ACHN (cell line): ENCODE measurements at regions not wholly inside any gene's neighbourhood (a gene's known extent, or its start where the extent isn't known, plus 50 kb on each side); places are given as distances from the start of the nearest gene placed in this dataset.
"Not testable (repeated sequence)": the region's sequence is repeated elsewhere in the genome, so short reads cannot be mapped to it uniquely, and the experiment has no call there.

Experiments
- DNase-seq: peaks from one replicate; pipeline ENCODE4 v3.0.0-alpha.2; 2015
- in situ Hi-C: cut with HindIII; loops from 2 replicates; pipeline ENCODE4 v1.10.0; 2017; ENCODE audit warnings: low sequenced_read_pairs, low pct_ligation_motif_present, low pct_unique_long_range_greater_than_20kb

DNA sequence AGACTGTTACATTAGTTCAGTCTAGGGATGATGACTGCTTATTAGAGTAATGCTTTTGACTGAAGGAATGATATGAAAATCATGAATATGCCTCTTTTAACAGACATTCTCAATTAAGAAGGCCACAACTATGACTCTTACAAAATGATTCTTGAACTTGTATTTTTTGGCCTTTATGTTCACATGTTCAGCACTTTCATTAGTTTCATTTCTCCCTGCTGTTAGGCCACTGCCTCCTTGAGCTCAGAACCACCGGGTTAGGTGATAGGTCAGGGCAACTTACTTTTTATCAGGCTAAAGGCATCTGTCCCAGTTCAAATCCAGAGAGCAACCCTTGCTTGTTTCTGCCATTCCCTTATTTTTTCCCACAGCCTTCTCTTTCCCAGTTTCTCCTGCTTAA, 235.2 kb upstream of the ELL2 start:
- DNase-seq = no peak
- in situ Hi-C loops = no loop called here

DNA sequence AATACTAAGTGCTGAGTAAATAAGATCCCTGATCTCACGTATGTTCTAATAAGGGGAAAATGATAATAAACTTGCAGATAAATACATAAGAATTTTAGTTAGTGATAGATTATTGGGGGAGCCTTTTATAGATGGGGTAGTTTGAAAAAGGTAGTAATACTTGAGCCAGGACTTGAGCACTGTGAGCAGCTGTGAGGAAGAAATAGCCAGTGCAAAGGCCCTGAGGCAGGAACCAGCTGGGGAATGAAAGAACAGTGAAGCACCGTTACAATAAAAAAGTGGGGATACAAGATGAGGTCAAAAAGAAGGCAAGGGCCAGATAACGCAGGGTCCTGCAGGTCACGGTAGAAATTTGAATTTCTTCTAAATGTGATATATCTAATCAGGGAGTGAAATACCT, 234.8 kb upstream of the ELL2 start:
- DNase-seq = no peak
- in situ Hi-C loops = no loop called here

DNA sequence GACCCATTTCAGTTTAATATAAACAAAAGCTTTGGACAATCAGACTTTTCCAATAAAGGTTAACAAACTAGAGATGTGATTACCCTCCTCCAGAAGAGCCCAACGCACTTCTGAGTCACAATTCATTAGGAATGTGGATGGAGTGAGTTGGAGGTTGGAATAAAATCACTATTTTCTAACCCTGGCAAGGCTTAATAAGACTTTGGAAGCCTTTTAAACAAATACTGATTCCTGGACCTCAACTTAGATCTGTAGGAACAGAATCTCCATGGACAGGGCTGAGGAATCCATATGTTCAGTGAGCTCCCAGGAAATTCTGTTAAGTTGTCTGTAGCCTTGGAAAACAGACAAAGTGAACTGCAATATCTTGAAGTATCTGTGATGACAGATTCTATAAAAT, 233.5 kb upstream of the ELL2 start:
- DNase-seq = no peak
- in situ Hi-C loops = no loop called here

DNA sequence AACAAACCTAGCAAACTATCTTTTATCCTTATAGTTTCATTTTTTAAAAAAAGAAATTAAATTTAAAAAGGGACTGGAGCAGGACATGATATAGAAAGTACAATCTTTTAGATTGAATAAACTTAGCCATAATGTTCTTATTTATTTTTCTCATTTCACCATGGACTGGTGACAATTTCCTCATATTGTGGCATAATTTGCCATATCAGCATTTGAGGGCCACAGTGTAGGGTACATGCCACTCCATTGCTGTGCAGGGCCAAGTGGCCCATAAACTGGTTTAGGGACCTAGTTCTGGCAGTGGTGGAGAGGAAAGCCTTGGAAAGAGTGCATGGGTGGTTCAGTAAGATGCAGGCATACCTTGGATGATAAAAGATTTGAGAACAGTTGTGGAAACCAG, 232.9 kb upstream of the ELL2 start:
- in situ Hi-C loops = no loop called here
- no peak for DNase-seq

DNA sequence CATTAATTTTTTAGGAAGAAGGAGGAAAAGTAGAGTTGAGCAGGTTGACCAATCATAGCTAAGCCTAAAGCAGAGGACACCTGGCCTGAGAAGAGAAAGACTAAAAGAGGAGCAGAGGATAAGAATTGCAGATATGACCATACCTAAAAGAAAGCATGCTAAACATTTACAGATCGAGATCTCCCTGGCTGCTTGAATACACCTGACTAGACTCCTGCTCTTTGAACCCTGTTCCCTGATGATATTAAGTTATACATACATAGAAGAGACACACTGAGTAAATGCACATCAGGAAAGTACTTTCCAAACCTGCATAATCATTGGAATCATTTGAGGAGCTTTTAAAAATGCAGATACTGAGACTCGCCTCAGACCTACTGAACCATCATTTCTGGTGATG, 232.3 kb upstream of the ELL2 start:
- in situ Hi-C loops = no loop called here
- no peak for DNase-seq

DNA sequence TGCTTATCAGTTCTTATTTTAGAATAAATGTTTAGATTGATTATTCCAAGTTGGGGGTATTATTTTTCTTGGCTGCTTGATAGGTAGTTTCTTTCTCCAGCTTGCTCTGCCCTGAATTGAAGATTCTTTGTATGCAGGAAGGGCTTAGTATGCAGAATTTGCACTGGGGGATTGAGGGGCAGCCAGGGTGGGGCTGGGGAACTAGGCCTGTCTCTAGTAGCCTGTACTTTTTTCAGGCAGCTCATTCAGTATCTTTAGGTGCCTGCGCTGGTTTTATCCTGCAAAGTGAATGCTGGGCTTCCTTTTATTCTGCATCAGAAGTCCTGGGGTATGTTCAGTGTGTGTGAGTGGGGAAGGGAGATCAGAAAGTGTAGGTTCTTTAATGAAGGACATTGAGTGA, 228.3 kb upstream of the ELL2 start:
- in situ Hi-C loops = no loop called here
- no peak for DNase-seq

DNA sequence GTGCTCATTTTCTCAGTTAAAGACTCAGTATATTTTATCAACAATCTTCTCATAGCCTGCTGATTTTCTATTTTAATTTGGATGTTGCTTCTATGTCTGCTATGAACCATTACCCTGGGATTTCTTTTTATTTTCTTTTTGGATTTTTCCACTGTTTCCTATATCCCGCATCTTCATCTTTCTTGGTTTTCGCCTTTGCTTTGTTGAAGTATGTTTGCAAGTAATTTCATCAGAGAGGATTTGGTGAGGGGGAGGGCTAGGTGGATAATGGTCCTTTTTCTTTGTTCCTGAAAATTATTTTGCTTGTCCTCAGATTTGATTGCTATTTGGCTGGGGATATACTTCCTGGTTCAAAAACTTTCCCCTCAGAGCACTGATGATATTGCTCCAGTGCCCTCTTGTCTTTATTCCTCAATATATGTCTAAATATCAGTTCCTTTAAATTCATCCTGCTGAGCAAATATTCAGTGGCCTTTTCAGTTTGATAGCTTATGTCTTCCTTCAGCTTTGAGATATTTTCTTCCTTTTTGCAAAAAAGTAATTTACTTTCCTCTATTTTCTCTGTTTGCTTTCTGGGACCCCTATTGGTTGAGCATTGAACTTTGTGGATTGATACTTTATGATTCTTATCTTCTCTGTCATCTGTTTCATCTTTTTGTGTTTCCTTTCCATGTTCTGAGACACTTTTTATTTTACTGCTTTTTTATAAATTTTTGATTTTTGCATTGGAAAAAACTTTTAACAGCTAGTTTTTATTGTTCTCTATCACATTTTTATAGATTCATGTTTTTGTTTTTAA, 227.6 kb upstream of the ELL2 start:
- no peak for DNase-seq
- in situ Hi-C loops = no loop called here

DNA sequence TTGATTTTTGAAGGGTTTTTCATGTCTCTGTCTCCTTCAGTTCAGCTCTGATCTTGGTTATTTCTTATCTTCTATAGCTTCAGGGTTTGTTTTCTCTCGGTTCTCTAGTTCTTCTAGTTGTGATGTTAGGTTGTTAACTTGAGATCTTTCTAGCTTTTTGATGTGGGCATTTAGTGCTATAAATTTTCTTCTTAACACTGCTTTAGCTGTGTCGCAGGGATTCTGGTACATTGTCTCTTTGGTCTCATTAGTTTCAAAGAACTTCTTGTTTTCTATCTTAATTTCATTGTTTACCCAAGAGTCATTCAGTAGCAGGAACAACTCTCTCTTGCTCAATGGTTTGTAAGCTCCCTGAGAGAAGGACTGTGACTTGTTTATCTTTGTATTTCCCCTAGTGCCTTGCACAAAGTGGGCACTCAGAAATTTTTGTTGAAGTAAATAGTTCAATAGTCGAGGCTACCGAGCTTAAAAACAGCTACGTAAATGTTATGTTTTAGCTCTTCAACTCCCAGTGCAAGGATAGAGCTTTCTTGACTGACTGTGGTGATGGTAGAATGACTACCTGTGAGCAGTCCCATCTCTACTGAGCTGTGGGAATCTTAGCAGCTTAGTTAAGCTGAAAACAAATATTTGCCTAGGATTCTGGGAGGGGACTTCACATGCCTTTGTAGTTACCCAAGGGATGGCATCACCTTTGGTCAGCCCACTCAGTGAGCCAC, 225.8 kb upstream of the ELL2 start:
- no peak for DNase-seq
- in situ Hi-C loops = no loop called here

DNA sequence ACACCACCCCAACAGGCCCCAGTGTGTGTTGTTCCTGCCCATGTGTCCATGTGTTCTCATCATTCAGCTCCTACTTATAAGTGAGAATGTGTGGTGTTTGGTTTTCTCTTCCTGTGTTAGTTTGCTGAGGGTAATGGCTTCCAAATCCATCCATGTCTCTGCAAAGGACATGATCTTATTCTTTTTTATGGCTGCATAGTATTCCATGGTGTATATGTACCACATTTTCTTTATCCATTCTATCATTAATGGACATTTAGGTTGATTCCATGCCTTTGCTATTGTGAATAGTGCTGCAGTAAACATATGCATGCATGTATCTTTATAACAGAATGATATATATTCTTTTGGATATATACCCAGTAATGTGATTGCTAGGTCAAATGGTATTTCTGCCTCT, 222.9 kb upstream of the ELL2 start:
- DNase-seq, in situ Hi-C loops: not testable (repeated sequence)

DNA sequence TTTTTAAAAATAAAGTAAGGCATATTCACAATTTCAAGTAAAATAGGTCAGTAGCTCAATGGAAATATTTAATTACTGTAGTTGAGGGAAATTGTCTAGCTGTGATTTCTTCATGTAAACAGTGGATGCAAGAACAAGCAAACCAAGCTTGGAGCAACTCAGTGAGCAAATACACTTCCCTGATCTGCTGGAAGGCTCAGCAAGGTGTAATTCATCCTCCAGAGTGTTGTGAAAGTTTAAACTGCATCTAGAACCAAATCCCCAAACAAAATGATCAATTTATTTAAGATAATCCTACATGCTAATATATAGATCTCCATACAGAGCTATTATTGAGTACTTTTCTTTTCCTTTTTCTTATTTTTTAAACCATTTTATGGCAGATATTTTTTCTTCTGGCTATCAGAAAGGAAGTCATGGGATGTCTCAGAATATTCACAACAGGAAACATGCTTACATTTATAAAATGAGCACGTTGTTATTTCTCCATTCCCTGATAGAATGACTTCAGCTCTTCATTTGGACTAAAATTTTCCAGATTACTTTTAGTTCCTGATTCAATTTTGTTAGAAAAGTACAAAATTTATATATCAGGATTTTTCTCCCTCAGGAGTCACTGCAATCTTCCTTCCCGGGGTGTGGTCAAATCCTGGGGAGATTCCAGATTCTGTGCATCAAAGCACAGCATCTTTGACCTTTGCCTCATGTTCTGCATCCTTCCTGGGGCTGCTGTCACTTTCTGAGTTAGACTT, 219.2 kb upstream of the ELL2 start:
- in situ Hi-C loops = no loop called here

DNA sequence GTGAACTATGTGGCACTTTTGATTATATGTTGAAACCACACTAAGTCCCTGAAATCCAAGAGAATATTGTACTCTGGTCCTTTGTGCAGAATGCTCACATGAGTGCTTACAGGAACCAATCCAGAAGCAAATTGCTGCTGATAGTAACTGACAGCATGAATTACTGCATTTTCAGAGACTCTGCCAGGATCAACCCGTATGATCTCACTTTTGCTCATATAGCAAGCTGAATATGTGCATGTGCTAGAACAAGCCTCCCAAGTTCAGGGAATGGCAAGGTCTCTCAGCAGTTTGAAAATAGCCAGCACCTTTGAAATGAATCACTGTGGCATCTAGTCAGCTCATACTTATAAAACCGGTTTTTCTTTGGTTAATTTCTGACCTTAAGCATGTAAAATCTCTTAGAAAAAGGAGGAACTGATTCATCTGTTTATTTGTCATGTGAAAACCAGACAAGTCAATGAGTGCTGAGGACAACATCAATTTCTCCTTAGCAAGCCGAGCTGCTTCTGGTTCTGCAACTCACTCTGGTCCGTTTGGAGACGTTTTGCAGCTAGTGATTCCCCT, 215.7 kb upstream of the ELL2 start:
- in situ Hi-C loops = no loop called here
- DNase-seq = no peak

More for the DNA sequence above, 219.2 kb upstream of the ELL2 start:
- DNase-seq = no peak

DNA sequence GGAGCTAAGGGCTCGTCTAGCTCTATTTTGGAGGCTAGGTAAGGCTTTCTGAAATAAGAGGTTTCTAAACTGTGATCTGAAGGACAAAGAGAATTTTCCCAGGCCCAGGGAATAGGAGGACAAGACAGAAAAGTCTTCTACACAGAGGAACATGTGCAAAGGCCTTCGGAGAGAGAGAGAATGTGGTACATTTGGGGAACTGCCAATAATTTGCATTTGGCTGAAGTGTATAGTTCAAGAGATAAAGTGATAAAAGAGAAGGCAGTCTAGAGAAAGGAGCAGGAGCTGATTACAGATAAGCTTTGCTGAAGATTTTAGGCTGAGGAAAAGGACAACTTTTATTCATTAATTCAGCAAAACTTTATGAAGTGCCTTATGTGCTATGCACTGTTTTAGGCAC, 214.4 kb upstream of the ELL2 start:
- no peak for DNase-seq
- in situ Hi-C loops = no loop called here

DNA sequence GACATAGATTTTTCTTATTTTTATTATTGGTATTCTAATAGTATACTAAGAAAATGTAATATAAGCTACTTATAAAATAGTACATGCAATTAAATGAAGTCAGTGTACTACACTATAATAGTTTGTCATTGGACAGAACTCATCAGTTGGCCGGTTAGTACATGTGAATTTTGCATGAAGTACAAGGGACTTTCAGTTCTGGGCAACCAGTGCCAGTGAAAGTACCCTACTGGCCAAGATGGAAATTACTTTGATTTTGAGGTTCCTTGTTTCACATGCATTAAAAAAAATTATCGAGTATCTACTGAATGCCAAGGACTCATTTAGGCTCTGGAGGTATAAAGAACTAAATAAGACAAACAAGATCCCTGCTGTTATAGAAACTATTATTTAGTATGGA, 213.4 kb upstream of the ELL2 start:
- peak; percentile 28 for DNase-seq
- in situ Hi-C loops = no loop called here

DNA sequence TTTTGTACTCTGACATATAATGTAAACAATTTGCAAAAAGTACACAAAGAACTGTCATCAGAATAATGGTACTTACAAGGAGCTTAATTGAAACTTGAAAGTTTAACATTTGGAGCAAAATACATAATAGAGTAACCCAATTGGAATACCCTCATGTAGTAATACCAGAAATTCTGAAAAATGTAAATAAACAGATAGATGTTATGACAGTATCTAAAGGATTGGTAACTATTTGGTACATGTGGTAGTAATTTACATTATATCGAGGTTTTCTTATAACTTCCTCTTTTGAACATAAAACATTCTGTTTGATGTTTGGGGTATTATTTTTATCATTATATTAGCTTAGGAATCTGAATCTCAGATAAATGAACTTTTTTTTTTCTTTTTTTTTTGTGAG, 211.7 kb upstream of the ELL2 start:
- in situ Hi-C loops = no loop called here
- DNase-seq = no peak

DNA sequence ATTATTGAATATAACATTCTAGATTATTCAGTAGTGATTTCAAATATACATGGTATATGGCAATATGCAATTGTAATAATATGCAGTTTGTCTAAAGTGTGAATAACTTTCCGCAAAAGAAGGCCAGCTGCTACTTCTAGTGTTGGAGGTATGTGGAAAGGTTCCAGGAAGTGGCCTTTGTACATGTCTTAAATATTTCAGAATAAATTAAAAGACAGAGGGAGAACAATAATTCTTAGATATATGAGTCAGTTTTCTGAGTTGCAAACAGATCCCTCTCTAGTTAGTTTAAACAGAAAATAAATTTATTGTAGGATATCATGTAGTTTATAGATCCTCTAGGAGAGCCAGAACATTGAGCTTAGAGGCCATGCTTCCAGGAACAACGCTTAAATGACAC, 210.8 kb upstream of the ELL2 start:
- in situ Hi-C loops = no loop called here
- no peak for DNase-seq

DNA sequence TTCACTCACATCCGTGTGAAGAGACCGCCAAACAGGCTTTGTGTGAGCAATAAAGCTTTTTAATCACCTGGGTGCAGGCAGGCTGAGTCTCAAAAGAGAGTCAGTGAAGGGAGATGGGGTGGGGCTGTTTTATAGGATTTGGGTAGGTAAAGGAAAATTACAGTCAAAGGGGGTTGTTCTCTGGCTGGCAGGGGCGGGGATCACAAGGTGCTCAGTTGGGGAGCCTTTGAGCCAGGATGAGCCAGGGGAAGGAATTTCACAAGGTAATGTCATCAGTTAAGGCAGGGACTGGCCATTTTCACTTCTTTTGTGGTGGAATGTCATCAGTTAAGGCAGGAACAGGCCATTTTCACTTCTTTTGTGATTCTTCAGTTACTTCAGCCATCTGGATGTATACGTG, 210.3 kb upstream of the ELL2 start:
- DNase-seq, in situ Hi-C loops: not testable (repeated sequence)

DNA sequence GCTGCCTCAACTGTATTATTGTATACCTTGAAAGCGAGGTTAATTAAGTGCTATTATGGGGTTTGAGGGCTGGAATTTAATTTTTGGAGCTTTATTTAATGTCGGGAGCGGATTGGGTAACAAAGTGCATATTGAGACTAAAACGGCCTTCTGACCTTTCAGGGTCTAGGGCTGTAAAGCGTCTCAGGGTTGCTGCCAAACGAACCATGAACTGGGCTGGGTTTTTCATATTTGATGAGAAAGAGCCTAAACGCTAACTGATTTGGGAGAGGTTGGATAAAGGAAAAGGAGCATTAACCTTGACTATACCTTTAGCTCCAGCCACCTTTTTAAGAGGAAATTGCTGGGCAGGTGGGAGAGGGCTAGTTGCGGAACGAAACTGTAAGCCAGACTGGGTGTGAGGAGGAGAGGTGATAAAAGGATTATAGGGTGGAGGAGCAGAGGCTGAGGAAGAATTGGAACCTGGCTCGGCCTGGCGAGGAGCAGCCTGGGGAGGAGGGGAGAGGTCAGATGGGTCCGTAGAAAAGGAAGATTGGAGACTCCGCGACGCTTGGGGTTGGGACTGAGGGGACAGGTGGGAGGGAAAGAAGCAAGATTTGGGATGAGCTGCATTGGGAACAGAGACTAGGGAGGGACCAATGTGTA, 209.0 kb upstream of the ELL2 start:
- DNase-seq, in situ Hi-C loops: not testable (repeated sequence)

DNA sequence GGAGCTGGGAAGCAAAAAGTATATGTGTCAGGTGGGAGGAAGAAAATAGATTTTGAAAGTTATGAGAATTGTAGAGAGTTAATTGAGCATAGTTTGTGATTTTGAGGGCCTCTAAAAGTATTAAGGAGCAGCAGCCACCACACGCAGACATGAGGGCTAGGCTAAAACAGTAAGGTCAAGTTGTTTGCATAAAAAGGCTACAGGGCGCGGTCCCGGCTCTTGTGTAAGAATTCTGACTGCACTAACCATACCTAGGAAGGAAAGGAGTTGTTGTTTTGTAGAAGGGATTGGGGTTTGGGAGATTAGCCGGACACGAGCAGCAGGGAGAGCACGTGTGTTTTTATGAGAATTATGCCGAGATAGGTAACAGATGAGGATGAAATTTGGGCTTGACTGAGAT, 207.2 kb upstream of the ELL2 start:
- in situ Hi-C loops, DNase-seq: not testable (repeated sequence)

DNA sequence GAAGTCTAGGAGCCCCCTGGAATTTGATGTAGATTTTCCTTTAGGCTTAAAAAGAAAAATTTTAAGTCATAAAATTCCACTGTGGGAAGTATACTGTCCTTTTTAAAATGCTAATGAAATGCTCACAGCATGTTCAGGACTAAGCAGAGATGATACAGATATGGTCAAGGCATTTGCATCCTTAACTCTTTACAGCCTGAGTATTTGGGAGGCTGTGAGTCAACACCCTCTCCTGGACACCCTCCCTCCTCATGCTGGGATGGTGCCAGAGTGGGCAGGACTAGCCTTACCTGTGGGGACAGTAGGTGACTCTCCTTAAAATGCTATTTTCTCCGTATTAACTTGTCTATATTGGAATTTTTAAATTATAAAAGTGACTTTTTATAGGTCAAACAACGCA, 197.4 kb upstream of the ELL2 start:
- no peak for DNase-seq
- in situ Hi-C loops = no loop called here
